ENCODE measurements at regions not wholly inside any gene's neighbourhood (a gene's known extent, or its start where the extent isn't known, plus 50 kb on each side); places are given as distances from the start of the nearest gene placed in this dataset.
"Not testable (repeated sequence)": the region's sequence is repeated elsewhere in the genome, so short reads cannot be mapped to it uniquely, and the experiment has no call there.

- no peak for TF ChIP-seq CTCF (IDR thresholded peaks at IDR 0.05; ENCODE audit: control insufficient read depth, extremely low read depth, insufficient read depth)
- H3K4me3 ChIP-seq (ENCODE audit: low read depth, low read length): no peak overlapping the region
- DNase-seq (ENCODE audit: low read depth): no peak
These were observed 320.4 kb downstream of the ADGRD1 start for GRCh38 chr12:131274061-131274460.

GRCh38 chr12:131274906-131275305, 321.2 kb downstream of the ADGRD1 start:
- no peak for TF ChIP-seq CTCF (IDR thresholded peaks at IDR 0.05; ENCODE audit: control insufficient read depth, extremely low read depth, insufficient read depth)
- no peak overlapping the region for H3K4me3 ChIP-seq (ENCODE audit: low read depth, low read length)
- DNase-seq (ENCODE audit: low read depth): no peak

GRCh38 chr12:131275824-131276223, 322.1 kb downstream of the ADGRD1 start:
- TF ChIP-seq CTCF (IDR thresholded peaks at IDR 0.05; ENCODE audit: control insufficient read depth, extremely low read depth, insufficient read depth): no peak
- H3K4me3 ChIP-seq (ENCODE audit: low read depth, low read length): no peak overlapping the region
- no peak for DNase-seq (ENCODE audit: low read depth)

GRCh38 chr12:131276501-131277185, 322.9 kb downstream of the ADGRD1 start:
- TF ChIP-seq CTCF (IDR thresholded peaks at IDR 0.05; ENCODE audit: control insufficient read depth, extremely low read depth, insufficient read depth): no peak
- no peak for DNase-seq (ENCODE audit: low read depth)
- no peak overlapping the region for H3K4me3 ChIP-seq (ENCODE audit: low read depth, low read length)

GRCh38 chr12:131277186-131278091, 323.7 kb downstream of the ADGRD1 start:
- not testable (repeated sequence) for DNase-seq (ENCODE audit: low read depth)

GRCh38 chr12:131278451-131279115, 324.9 kb downstream of the ADGRD1 start:
- DNase-seq (ENCODE audit: low read depth): not testable (repeated sequence)

More at GRCh38 chr12:131277186-131278091, 323.7 kb downstream of the ADGRD1 start:
- H3K4me3 ChIP-seq (ENCODE audit: low read depth, low read length): not testable (repeated sequence)

GRCh38 chr12:131279281-131279921, 325.7 kb downstream of the ADGRD1 start:
- no peak for DNase-seq (ENCODE audit: low read depth)
- no peak overlapping the region for H3K4me3 ChIP-seq (ENCODE audit: low read depth, low read length)
- no peak for TF ChIP-seq CTCF (IDR thresholded peaks at IDR 0.05; ENCODE audit: control insufficient read depth, extremely low read depth, insufficient read depth)

More at GRCh38 chr12:131278451-131279115, 324.9 kb downstream of the ADGRD1 start:
- H3K4me3 ChIP-seq (ENCODE audit: low read depth, low read length): not testable (repeated sequence)

Measured in LNCaP clone FGC (cell line).